ENCODE measurements at regions not wholly inside any gene's neighbourhood (a gene's known extent, or its start where the extent isn't known, plus 50 kb on each side); places are given as distances from the start of the nearest gene placed in this dataset.

DNA sequence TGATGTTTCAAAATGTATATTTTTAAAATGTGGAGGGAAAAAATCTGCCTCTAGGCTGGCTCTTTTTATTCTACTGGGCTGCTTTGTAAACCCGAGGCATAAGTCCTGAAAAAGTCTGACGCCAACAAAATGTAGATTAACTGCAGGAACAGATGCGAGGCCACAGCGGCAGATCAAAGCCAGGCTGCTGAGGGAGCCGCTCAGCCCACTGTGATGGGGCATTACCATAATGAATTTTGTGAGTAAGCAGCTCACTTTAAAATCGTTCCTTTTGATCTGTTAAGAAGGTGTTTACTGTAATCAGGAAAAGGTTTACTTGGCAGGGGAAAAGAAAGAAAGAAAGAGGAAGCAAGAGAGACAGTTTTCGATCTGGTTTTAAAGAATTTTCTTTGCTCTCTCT, 269.0 kb downstream of the ICOS start:
- DNase-seq (ENCODE audit: low spot score), result no peak
- intact Hi-C loops (cut with DNase I), result no loop called here

DNA sequence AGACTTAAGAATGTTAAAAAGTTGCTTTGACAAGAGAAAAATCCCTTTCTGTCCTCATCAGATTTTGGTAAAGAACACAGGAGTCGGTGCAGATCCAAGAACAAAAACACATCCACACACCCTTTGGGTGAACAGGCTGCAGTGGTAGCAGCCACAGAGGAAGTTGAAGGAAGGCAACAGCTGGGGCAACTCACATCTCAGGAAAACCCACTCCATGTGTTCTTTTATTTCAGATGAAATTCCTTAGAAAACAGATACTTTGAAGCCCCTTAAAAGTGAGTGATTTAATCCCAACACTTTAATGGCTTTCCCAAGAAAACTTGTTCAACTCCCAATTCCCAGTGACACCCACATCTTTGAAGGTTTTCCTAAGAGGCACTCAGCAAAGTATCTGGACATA, 271.3 kb downstream of the ICOS start:
- no peak for DNase-seq (ENCODE audit: low spot score)
- intact Hi-C loops (cut with DNase I), result no loop called here

DNA sequence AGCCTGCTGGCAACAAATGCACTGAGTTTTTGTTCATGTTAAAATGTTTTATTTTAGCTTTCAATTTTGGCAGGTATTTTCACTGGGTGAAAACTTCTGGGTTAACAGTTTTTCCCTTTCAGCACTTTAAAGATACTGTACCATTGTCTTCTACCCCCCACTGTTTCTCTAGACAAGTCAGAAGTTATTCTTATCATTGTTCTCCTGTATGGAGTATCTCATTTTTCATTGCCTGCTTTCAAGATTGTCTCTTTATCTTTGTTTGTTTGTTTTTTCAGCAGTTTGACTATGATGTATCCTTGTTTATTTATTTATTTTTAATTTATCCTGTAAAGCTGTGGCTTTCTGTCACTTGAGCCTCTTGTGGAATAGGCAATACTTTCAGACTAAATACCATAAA, 277.0 kb downstream of the ICOS start:
- DNase-seq (ENCODE audit: low spot score), result no peak
- intact Hi-C loops (cut with DNase I), result no loop called here

DNA sequence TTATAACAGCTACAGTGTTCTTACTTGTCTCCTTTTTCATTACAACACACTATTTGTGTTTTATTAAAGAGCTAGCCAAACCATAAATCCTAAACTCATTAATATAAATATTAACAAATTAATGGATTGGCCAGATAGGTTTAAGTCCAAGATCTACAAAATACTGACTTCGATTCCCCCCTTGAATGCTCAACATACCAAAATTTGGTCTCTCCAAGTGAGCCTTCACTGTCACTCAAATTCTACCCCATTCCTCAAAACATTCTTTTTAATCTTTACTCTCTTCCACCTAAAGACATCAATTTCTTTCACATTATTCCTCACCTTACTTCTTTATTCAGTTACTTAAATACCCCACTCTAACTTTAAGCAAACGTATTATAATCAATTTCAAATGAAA, 281.5 kb downstream of the ICOS start:
- no peak for DNase-seq (ENCODE audit: low spot score)
- intact Hi-C loops (cut with DNase I), result no loop called here

DNA sequence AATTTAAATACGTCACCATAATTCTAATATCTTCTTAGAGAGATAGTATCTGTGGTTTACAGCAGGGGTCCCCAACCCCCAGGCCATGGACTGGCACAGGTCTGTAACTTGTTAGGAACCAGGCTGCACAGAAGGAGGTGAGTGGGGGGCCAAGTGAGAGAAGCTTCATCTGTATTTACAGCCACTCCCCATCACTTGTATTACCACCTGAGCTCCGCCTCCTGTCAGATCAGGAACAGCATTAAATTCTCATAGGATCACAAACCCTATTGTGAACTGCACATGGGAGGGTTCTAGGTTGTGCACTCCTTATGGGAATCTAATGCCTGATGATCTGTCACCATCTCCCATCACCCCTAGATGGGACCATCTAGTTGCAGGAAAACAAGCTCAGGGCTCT, 282.6 kb downstream of the ICOS start:
- intact Hi-C loops (cut with DNase I), result no loop called here
- no peak for DNase-seq (ENCODE audit: low spot score)

DNA sequence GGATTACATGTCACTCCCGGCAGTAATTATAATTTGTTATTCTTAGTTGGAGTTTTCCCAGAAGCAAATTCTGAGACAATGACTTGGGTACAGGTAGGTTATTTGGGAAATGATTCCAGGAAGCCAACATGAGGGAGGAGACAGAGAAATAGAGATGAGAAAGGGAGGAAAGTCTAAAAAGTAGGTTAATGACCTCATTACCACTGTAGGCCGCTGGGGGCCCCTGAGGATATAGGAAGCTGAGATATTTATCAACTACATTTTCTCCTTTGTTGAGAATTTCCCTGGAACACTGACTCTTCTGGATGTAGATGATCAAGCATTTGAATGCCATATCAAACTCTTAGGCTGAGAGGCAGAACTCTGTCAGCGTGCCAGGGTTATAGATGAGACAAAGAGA, 284.3 kb downstream of the ICOS start:
- DNase-seq (ENCODE audit: low spot score), result no peak
- intact Hi-C loops (cut with DNase I), result no loop called here

DNA sequence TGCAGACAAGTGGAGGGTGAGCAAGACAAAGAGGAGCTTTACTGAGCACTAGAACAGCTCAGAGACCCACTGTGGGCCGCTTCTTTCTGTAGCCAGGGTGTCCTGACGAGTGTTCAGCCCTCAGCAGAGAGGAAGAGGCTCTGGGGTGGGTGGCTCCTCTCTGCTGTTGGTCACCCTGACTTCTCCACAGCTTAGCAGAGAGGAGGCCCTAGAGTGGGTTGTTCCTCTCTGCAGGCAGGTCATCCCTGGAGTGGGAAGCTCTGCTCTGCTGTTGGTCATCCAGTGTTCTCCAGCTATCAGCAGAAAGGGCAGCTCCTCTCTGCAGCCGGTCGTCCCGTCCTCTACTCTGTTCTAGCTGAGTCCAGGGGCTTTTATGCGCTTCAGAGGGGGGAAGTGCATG, 286.5 kb downstream of the ICOS start:
- DNase-seq (ENCODE audit: low spot score), result no peak
- intact Hi-C loops (cut with DNase I), result no loop called here

DNA sequence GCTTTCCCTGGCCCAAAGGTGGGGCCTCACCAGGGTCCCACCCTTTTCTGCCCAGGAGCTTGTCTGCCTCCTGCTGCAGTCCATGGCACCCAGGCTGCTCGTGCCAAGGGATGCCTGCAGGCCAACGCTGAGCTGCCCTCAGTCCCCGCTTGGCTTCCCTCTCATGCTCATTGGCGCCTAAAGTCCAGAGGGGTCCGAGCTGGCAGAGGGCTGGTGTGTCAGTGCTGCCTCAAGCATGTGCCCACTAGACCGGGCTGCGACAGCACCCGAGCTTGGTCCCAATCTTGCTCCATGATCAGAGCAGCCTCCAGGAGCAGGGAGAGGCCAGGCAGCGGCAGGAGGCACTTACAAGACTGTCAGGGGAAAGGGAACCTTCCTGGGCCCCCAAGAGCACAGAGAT, 287.0 kb downstream of the ICOS start:
- intact Hi-C loops (cut with DNase I), result no loop called here
- DNase-seq (ENCODE audit: low spot score), result no peak

- no peak for DNase-seq (ENCODE audit: low spot score)
- intact Hi-C loops (cut with DNase I), result no loop called here
These were observed 289.1 kb downstream of the ICOS start for GRCh38 chr2:204225671-204226073.

DNA sequence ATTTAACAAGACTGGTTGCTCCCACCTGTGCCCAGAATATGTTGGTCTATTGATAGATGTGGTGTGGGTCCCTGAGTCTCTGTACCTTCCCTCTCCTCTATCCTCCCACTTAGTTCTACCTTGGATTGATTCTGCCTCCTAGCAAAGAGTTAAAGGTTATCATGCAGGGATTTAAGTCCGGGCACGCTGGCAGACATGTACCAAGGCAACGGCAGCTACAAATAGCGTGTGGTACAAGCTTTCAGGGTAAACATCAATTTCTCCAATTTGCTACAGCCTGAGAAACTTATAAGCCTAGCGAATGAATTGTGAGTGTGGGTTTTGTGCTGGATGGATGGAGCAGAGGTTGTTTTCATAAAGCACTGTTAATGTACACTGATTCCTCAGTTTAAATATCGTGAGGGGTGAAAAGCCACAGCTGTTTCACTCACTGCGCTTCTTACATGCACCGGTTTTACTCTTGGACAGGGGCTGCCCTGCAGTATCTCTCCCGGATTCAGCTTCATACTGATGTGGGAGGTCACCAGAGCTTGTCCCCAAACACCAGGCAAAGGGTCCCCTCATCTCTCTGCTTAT, 289.8 kb downstream of the ICOS start:
- no peak for DNase-seq (ENCODE audit: low spot score)
- intact Hi-C loops (cut with DNase I), result no loop called here

GRCh38 chr2:204228169-204228886, 291.8 kb downstream of the ICOS start:
- no peak for DNase-seq (ENCODE audit: low spot score)
- intact Hi-C loops (cut with DNase I), result no loop called here

- intact Hi-C loops (cut with DNase I), result no loop called here
- DNase-seq (ENCODE audit: low spot score), result no peak
These were observed 297.7 kb downstream of the ICOS start for GRCh38 chr2:204234248-204234647.

GRCh38 chr2:204234879-204235278, 298.3 kb downstream of the ICOS start:
- intact Hi-C loops (cut with DNase I), result no loop called here
- no peak for DNase-seq (ENCODE audit: low spot score)

GRCh38 chr2:204237416-204237815, 300.9 kb downstream of the ICOS start:
- DNase-seq (ENCODE audit: low spot score), result no peak
- intact Hi-C loops (cut with DNase I), result no loop called here

- intact Hi-C loops (cut with DNase I), result no loop called here
- DNase-seq (ENCODE audit: low spot score), result no peak
These were observed 303.0 kb downstream of the ICOS start for GRCh38 chr2:204239411-204240165.

GRCh38 chr2:204240961-204241360, 304.3 kb upstream of the PARD3B start:
- DNase-seq (ENCODE audit: low spot score), result no peak
- intact Hi-C loops (cut with DNase I), result no loop called here

- DNase-seq (ENCODE audit: low spot score), result no peak
- intact Hi-C loops (cut with DNase I), result no loop called here
These were observed 295.8 kb upstream of the PARD3B start for GRCh38 chr2:204249437-204249836.

- no peak for DNase-seq (ENCODE audit: low spot score)
- intact Hi-C loops (cut with DNase I), result no loop called here
These were observed 294.6 kb upstream of the PARD3B start for GRCh38 chr2:204250692-204251091.

DNA sequence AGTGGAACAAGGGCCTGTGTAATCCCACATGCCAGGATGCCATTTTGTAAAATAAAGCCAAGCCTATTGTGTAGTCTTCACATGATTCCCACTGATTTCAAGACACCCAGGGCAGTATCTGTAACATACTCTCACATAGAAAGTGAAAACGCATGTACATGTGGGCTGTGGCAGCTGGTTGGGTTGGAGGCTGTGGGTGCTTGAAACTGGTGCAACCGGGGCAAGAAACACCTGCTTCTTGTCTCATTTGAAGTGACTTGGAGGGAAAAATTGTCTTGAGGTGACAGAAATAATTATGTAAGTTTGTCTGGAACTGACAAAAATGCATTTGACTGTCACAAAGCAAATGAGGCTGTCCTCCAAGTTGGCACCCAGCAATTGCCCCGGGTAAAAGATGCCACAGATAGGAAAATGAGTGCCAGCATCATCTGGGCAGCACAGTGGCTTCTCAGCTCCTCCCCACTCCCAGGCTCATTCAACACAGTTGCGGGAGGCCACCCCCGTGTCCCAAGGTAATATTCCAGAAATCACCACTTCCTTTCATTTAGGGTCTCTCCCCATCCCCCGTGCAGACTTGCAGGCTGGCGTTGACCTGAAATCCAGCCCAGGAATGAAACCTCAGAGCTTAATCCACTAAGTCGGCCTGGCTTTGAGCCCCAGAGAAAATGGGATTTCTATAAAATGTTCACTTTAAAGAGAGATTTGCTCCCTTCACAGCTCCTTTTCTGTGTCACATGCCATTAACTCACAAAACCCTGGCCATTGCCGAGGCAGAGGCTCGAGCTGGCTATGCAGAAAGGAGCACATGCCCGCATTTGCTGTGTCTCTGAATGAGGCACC, 293.9 kb upstream of the PARD3B start:
- DNase-seq (ENCODE audit: low spot score), result no peak
- intact Hi-C loops (cut with DNase I), result no loop called here

GRCh38 chr2:204251998-204252376, 293.3 kb upstream of the PARD3B start:
- intact Hi-C loops (cut with DNase I), result no loop called here

More at GRCh38 chr2:204251998-204252376, 293.3 kb upstream of the PARD3B start:
- DNase-seq (ENCODE audit: low spot score), result no peak
